Astrocyte of the cerebellum (primary cell): ENCODE measurements at regions not wholly inside any gene's neighbourhood (a gene's known extent, or its start where the extent isn't known, plus 50 kb on each side); places are given as distances from the start of the nearest gene placed in this dataset.

Experiments
- DNase-seq: peaks from one replicate; pipeline ENCODE4 v3.0.0-alpha.2; 2011; ENCODE audit warnings: low read depth
- H3K4me3 ChIP-seq: 2 replicates; pipeline ENCODE4 v1.5.1; 2011; ENCODE audit warnings: mild to moderate bottlenecking, low read depth, low read length, moderate library complexity
- CTCF ChIP-seq: IDR thresholded peaks from 2 replicates; pipeline ENCODE4 v1.5.1; 2012; ENCODE audit warnings: low read length, low read depth, moderate library complexity, mild to moderate bottlenecking; ENCODE audit errors: missing control alignments
- in situ Hi-C: cut with HindIII; loops from 2 replicates; pipeline ENCODE4 v1.10.0; 2017; ENCODE audit warnings: low sequenced_read_pairs

GRCh38 chr2:88868861-88869260, 177.4 kb downstream of the RPIA start:
- H3K4me3 ChIP-seq, result no peak overlapping the region
- no peak for TF ChIP-seq CTCF
- no peak for DNase-seq
- in situ Hi-C loops, result no loop called here

GRCh38 chr2:88870267-88870839, 178.9 kb downstream of the RPIA start:
- no peak for DNase-seq
- no peak overlapping the region for H3K4me3 ChIP-seq
- TF ChIP-seq CTCF, result no peak
- in situ Hi-C loops, result no loop called here

GRCh38 chr2:88871336-88871735, 179.9 kb downstream of the RPIA start:
- no peak for DNase-seq
- in situ Hi-C loops, result no loop called here
- H3K4me3 ChIP-seq, result no peak overlapping the region
- TF ChIP-seq CTCF, result no peak

GRCh38 chr2:88873620-88874019, 182.1 kb downstream of the RPIA start:
- in situ Hi-C loops, result no loop called here
- TF ChIP-seq CTCF, result no peak
- H3K4me3 ChIP-seq, result no peak overlapping the region
- no peak for DNase-seq

- TF ChIP-seq CTCF, result peak; percentile 77
- in situ Hi-C loops, result no loop called here
- no peak overlapping the region for H3K4me3 ChIP-seq
- DNase-seq, result peak; percentile 45
These were observed 182.7 kb downstream of the RPIA start for GRCh38 chr2:88874063-88874657.

- DNase-seq, result no peak
- in situ Hi-C loops, result no loop called here
- H3K4me3 ChIP-seq, result no peak overlapping the region
- TF ChIP-seq CTCF, result no peak
These were observed 184.3 kb downstream of the RPIA start for GRCh38 chr2:88875736-88876135.
